ENCODE measurements at regions not wholly inside any gene's neighbourhood (a gene's known extent, or its start where the extent isn't known, plus 50 kb on each side); places are given as distances from the start of the nearest gene placed in this dataset.

- peak in 1 of 2 donors; percentile 10 for TF ChIP-seq CTCF (conservative IDR thresholded peaks at IDR 0.05 in 1 of 2, IDR thresholded peaks at IDR 0.05 in 1 of 2; ENCODE audit: low read depth in 1 of 2, low read length in 2 of 2)
- no peak for TF ChIP-seq EZH2 (IDR thresholded peaks at IDR 0.05; ENCODE audit: low read length, missing control alignments)
Measured at GRCh38 chr15:31455499-31455898, 128.9 kb downstream of the KLF13 start.
